Astrocyte (in vitro differentiated cells and primary cell): ENCODE measurements at regions not wholly inside any gene's neighbourhood (a gene's known extent, or its start where the extent isn't known, plus 50 kb on each side); places are given as distances from the start of the nearest gene placed in this dataset.

Experiments used
- DNase-seq: peaks from one replicate; pipeline ENCODE4 v3.0.0-alpha.2; 2010; ENCODE audit warnings: low read depth
- FAIRE-seq: peaks from 2 replicates; lab custom pipeline; 2011; peaks lifted over from hg19 to GRCh38; lab: Jason Lieb, UNC
- H2AFZ ChIP-seq: 2 replicates; pipeline ENCODE4 v1.6.0; 2012; ENCODE audit warnings: low read depth, low read length, inconsistent platforms
- H3K27ac ChIP-seq: 2 replicates; pipeline ENCODE4 v1.5.1; 2011; ENCODE audit warnings: low read depth, low read length, inconsistent platforms
- H3K27me3 ChIP-seq: 2 replicates; pipeline ENCODE4 v1.6.0; 2011; ENCODE audit warnings: low read length, inconsistent platforms; ENCODE audit not compliant: insufficient read depth
- H3K36me3 ChIP-seq: 2 replicates; pipeline ENCODE4 v1.5.1; 2011; ENCODE audit warnings: low read length, inconsistent platforms; ENCODE audit not compliant: insufficient read depth
- H3K4me1 ChIP-seq: 2 replicates; pipeline ENCODE4 v1.5.1; 2011; ENCODE audit warnings: low read length, inconsistent platforms; ENCODE audit not compliant: insufficient read depth
- H3K4me2 ChIP-seq: 2 replicates; pipeline ENCODE4 v1.6.0; 2012; ENCODE audit warnings: low read length, inconsistent platforms
- H3K4me3 ChIP-seq: 2 replicates; pipeline ENCODE4 v1.5.1; 2011; ENCODE audit warnings: low read depth, mild to moderate bottlenecking, low read length, inconsistent platforms; ENCODE audit not compliant: insufficient read depth
- H3K79me2 ChIP-seq: 2 replicates; pipeline ENCODE4 v1.6.0; 2012; ENCODE audit warnings: mild to moderate bottlenecking, low read length, inconsistent platforms; ENCODE audit not compliant: insufficient read depth
- H3K9ac ChIP-seq: 2 replicates; pipeline ENCODE4 v1.6.0; 2012; ENCODE audit warnings: mild to moderate bottlenecking, low read length, inconsistent platforms
- H3K9me3 ChIP-seq: 2 replicates; pipeline ENCODE4 v1.5.1; 2012; ENCODE audit warnings: low read depth, mild to moderate bottlenecking, low read length, inconsistent platforms; ENCODE audit not compliant: insufficient read depth
- H4K20me1 ChIP-seq: 2 replicates; pipeline ENCODE4 v1.6.0; 2012; ENCODE audit warnings: low read length, inconsistent platforms; ENCODE audit not compliant: insufficient read depth
- H3K27ac Mint-ChIP-seq: one replicate; pipeline ENCODE4 v1.8.0; 2021; ENCODE audit warnings: mild to moderate bottlenecking, mixed read lengths; ENCODE audit not compliant: unreplicated experiment
- H3K27me3 Mint-ChIP-seq: one replicate; pipeline ENCODE4 v1.8.0; 2021; ENCODE audit warnings: low read depth, mixed read lengths; ENCODE audit not compliant: unreplicated experiment
- H3K36me3 Mint-ChIP-seq: one replicate; pipeline ENCODE4 v1.8.0; 2021; ENCODE audit warnings: low read depth, mixed read lengths; ENCODE audit not compliant: unreplicated experiment
- H3K4me1 Mint-ChIP-seq: one replicate; pipeline ENCODE4 v1.8.0; 2021; ENCODE audit warnings: low read depth, mixed read lengths; ENCODE audit not compliant: unreplicated experiment
- H3K4me3 Mint-ChIP-seq: one replicate; pipeline ENCODE4 v1.8.0; 2021; ENCODE audit warnings: mild to moderate bottlenecking, moderate library complexity, mixed read lengths; ENCODE audit not compliant: unreplicated experiment
- H3K9me3 Mint-ChIP-seq: one replicate; pipeline ENCODE4 v1.8.0; 2021; ENCODE audit warnings: mild to moderate bottlenecking, mixed read lengths; ENCODE audit not compliant: unreplicated experiment
- EZH2 ChIP-seq: IDR thresholded peaks from 2 replicates; pipeline ENCODE4 v1.6.1; 2012; ENCODE audit warnings: mild to moderate bottlenecking, low read length, inconsistent platforms; ENCODE audit not compliant: insufficient read depth
- TF ChIP-seq, protein P1 (sequence below): IDR thresholded peaks from 2 replicates; pipeline ENCODE4 v1.5.1; 2011; ENCODE audit warnings: low read depth, mild to moderate bottlenecking, inconsistent platforms, low read length, moderate library complexity; ENCODE audit not compliant: insufficient read depth

- no peak for FAIRE-seq
- H3K36me3 Mint-ChIP-seq = no peaks in the 10 kb centered on the region
- H3K27me3 Mint-ChIP-seq = no peaks in the 10 kb centered on the region
Observed at GRCh38 chr1:172874950-172875349, 175.8 kb downstream of the TNFSF18 start.

DNA sequence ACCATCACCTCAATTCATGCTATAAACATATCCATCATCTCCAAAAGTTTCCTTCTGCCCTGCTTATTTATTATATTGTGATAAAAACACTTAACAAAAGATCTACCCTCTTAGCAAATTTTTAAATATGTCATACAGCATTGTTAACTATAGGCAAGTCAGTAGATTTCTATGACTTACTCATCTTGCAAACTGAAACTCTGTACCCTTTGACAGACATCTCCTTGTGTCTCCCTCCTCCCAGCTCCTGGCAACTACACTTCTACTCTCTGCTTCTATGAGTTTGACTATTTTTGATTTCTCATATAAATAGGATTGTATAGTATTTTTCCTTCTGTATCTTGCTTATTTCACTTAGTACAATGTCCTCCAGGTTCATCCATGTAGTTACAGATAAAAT lies 174.8 kb downstream of the TNFSF18 start:
- H3K79me2 ChIP-seq = no peaks in the 10 kb centered on the region
- FAIRE-seq (no peak), DNase-seq (no peak)
- H3K4me3 Mint-ChIP-seq = no peak overlapping the region
- H3K4me1 ChIP-seq = peaks cover 6% of the 10 kb centered on the region
- TF ChIP-seq, protein P1, sequence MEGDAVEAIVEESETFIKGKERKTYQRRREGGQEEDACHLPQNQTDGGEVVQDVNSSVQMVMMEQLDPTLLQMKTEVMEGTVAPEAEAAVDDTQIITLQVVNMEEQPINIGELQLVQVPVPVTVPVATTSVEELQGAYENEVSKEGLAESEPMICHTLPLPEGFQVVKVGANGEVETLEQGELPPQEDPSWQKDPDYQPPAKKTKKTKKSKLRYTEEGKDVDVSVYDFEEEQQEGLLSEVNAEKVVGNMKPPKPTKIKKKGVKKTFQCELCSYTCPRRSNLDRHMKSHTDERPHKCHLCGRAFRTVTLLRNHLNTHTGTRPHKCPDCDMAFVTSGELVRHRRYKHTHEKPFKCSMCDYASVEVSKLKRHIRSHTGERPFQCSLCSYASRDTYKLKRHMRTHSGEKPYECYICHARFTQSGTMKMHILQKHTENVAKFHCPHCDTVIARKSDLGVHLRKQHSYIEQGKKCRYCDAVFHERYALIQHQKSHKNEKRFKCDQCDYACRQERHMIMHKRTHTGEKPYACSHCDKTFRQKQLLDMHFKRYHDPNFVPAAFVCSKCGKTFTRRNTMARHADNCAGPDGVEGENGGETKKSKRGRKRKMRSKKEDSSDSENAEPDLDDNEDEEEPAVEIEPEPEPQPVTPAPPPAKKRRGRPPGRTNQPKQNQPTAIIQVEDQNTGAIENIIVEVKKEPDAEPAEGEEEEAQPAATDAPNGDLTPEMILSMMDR = no peak
- no peak for TF ChIP-seq EZH2
- H3K27me3 ChIP-seq = no peaks in the 10 kb centered on the region
- H3K9me3 ChIP-seq = no peaks in the 10 kb centered on the region
- H3K4me2 ChIP-seq = no peak overlapping the region
- H2AFZ ChIP-seq = no peak overlapping the region
- no peaks in the 10 kb centered on the region for H3K9me3 Mint-ChIP-seq
- no peak overlapping the region for H3K27ac Mint-ChIP-seq
- H4K20me1 ChIP-seq = no peaks in the 10 kb centered on the region
- no peaks in the 10 kb centered on the region for H3K36me3 ChIP-seq
- no peak overlapping the region for H3K4me3 ChIP-seq
- no peaks in the 10 kb centered on the region for H3K36me3 Mint-ChIP-seq
- no peak overlapping the region for H3K9ac ChIP-seq
- no peaks in the 10 kb centered on the region for H3K27me3 Mint-ChIP-seq
- H3K27ac ChIP-seq = no peak overlapping the region
- H3K4me1 Mint-ChIP-seq = peaks cover 12% of the 10 kb centered on the region

More at GRCh38 chr1:172874950-172875349, 175.8 kb downstream of the TNFSF18 start:
- Histone ChIP-seq H3K4me2 (no peak overlapping the region), H2AFZ (no peak overlapping the region), H3K9ac (no peak overlapping the region), H4K20me1 (no peaks in the 10 kb centered on the region), H3K9me3 (no peaks in the 10 kb centered on the region), H3K27me3 (no peaks in the 10 kb centered on the region), H3K27ac (no peak overlapping the region), H3K36me3 (no peaks in the 10 kb centered on the region), H3K4me3 (no peak overlapping the region), H3K4me1 (peaks cover 6% of the 10 kb centered on the region), H3K79me2 (no peaks in the 10 kb centered on the region)
- Mint-ChIP-seq H3K9me3 (no peaks in the 10 kb centered on the region), H3K4me3 (no peak overlapping the region), H3K27ac (no peak overlapping the region), H3K4me1 (peaks cover 12% of the 10 kb centered on the region)
- TF ChIP-seq, protein P1 = no peak
- no peak for TF ChIP-seq EZH2
- no peak for DNase-seq

DNA sequence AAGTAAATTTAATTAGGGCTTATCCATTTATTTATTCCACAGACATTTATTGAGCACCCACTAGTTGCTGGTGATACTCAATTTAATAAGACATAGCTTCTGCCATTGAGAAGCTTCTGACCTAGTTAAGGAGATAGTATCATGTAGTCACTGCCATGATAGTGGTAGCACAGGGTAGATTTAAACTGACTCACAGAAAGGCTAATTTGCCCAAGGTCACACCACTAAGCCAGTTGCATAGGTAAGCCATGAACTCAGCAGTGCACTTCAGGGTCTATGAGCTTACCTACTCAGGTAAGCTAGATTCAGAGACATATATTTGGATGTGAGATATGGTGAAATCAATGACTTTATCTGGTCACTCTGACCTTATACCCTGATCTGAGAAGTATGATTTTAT lies 168.4 kb downstream of the TNFSF18 start:
- no peak overlapping the region for H3K4me2 ChIP-seq
- no peak overlapping the region for H3K4me3 Mint-ChIP-seq
- no peak overlapping the region for H3K27ac ChIP-seq
- no peaks in the 10 kb centered on the region for H3K79me2 ChIP-seq
- H3K36me3 ChIP-seq = no peaks in the 10 kb centered on the region
- peaks cover 17% of the 10 kb centered on the region for H3K4me1 ChIP-seq
- H3K4me3 ChIP-seq = no peak overlapping the region
- no peak overlapping the region for H3K9ac ChIP-seq
- no peaks in the 10 kb centered on the region for H3K27me3 Mint-ChIP-seq
- no peak overlapping the region for H2AFZ ChIP-seq
- H3K27me3 ChIP-seq = no peaks in the 10 kb centered on the region
- H3K9me3 ChIP-seq = no peaks in the 10 kb centered on the region
- FAIRE-seq (no peak), DNase-seq (no peak)
- no peaks in the 10 kb centered on the region for H3K36me3 Mint-ChIP-seq
- H3K27ac Mint-ChIP-seq = no peak overlapping the region
- TF ChIP-seq EZH2 = no peak
- TF ChIP-seq, protein P1 = no peak
- peaks cover 24% of the 10 kb centered on the region for H3K4me1 Mint-ChIP-seq
- no peaks in the 10 kb centered on the region for H4K20me1 ChIP-seq
- H3K9me3 Mint-ChIP-seq = no peaks in the 10 kb centered on the region
